Heart left ventricle (tissue), 16 donors: ENCODE measurements at regions not wholly inside any gene's neighbourhood (a gene's known extent, or its start where the extent isn't known, plus 50 kb on each side); places are given as distances from the start of the nearest gene placed in this dataset.

Experiments
- ATAC-seq, 4 donors: fragments of 200-7000 bp; cut with Tn5 transposase; one replicate each; pipeline ENCODE4 v1.9.1; 2020 to 2022; ENCODE audit warnings: moderate library complexity in 4 of 4, mild to moderate bottlenecking in 3 of 4, moderate number of reproducible peaks in 1 of 4
- DNase-seq, 5 donors: peaks; one replicate each; pipeline ENCODE4 v3.0.0-alpha.2; 2020
- H3K27ac ChIP-seq, 12 donors: fragments of 200-600 bp; sonication (generic) in 4 of 12; one replicate each; pipeline versions ENCODE4 v1.5.0 to v1.8.0; 2016 to 2022; ENCODE audit warnings: mild to moderate bottlenecking in 2 of 12
- H3K27me3 ChIP-seq, 9 donors: fragments of 200-600 bp; sonication (generic) in 2 of 9; one replicate each; pipeline versions ENCODE4 v1.5.1 to v1.8.0; 2016 to 2022; ENCODE audit warnings: mild to moderate bottlenecking in 3 of 9
- H3K36me3 ChIP-seq, 9 donors: fragments of 200-600 bp; sonication (generic) in 2 of 9; one replicate each; pipeline versions ENCODE4 v1.5.0 to v1.8.0; 2018 to 2022; ENCODE audit warnings: mild to moderate bottlenecking in 2 of 9
- H3K4me1 ChIP-seq, 12 donors: fragments of 200-600 bp; sonication (generic) in 4 of 12; one replicate each; pipeline versions ENCODE4 v1.5.0 to v1.8.0; 2016 to 2022; ENCODE audit warnings: mild to moderate bottlenecking in 3 of 12
- H3K4me3 ChIP-seq, 12 donors: fragments of 200-600 bp; sonication (generic) in 4 of 12; one replicate each; pipeline versions ENCODE4 v1.5.0 to v1.8.0; 2017 to 2022; ENCODE audit warnings: mild to moderate bottlenecking in 9 of 12, moderate library complexity in 4 of 12
- H3K9me3 ChIP-seq, 12 donors: fragments of 200-600 bp; sonication (generic) in 4 of 12; one replicate each; pipeline versions ENCODE4 v1.5.0 to v1.8.0; 2016 to 2022; ENCODE audit warnings: mild to moderate bottlenecking in 1 of 12
- CTCF ChIP-seq, 12 donors: fragments of 200-600 bp; sonication (generic) in 4 of 12; IDR thresholded peaks; one replicate each; pipeline versions ENCODE4 v1.5.0 to v1.8.0; 2018 to 2022; ENCODE audit warnings: antibody characterized with exemption in 12 of 12, mild to moderate bottlenecking in 5 of 12
- POLR2A ChIP-seq, 2 donors: fragments of 450-650 bp; IDR thresholded peaks; one replicate each; pipeline ENCODE4 v1.6.1; 2017; ENCODE audit warnings: antibody characterized with exemption in 2 of 2, mild to moderate bottlenecking in 2 of 2, moderate library complexity in 2 of 2
- WGBS, 4 donors: extraction: QIAGEN DNeasy Blood & Tissue Kit in 2 of 4; methylation state at CpG; one replicate each; pipeline versions ENCODE4 v1.1.5 to v1.1.7; 2013 to 2018; 5-methylcytosine and 5-hydroxymethylcytosine counted together
- intact Hi-C, 10 donors: fragments of 100-400 bp; cut with DNase I; formaldehyde crosslinking; loops; one replicate each; pipeline versions ENCODE4 v1.11.1 to v1.14.2; 2022
- donor health status: ischemic (EF 13 %, LVEDD 7.1; RV severe dilation, severe dysfunction).
- donor health status: healthy with polysubstance abuse.
- donor health status: DM: no; HTN: yes; CAD: no.
- donor health status: DM: no; HTN: no; CAD: no.
- donor health status: ischemic (EF 25% LVEDD 6.9; RV normal size, moderate dysfunction).
- donor health status: ischemic (EF 25% LVEDD 5.7; RV mildly dilated, moderate dysfunction).
- donor health status: healthy.
- donor health status: DM: yes; HTN: yes; CAD: no.
- donor health status: ischemic (EF 35%, LVEDD 5.7; RV mildly dilated, moderate dysfunction).
- donor health status: nonischemic (EF 11% LVEDD 7.7; RV severe dilation, severe dysfunction).
- donor health status: DM: yes; HTN: yes; CAD: no.
- donor health status: PGD.
- donor health status: ischemic (EF 29% LVEDD 5.4; RV normal size, mild dysfunction).
- donor health status: nonischemic (EF 23%, LVEDD 6.1; RV moderate dilation, normal function).

- Histone ChIP-seq H3K27me3 (peaks cover 0 to 16% (median 0%) of the 10 kb centered on the region in 9 donors), H3K4me3 (peak overlapping the region; percentile 3 to 60 (median 46)), H3K9me3 (no peaks in the 10 kb centered on the region), H3K4me1 (peaks cover 0 to 31% (median 8%) of the 10 kb centered on the region in 12 donors), H3K27ac (peak overlapping the region in 10 of 12 donors; percentile 13 to 84 (median 70)), H3K36me3 (no peaks in the 10 kb centered on the region)
- 11 to 29% (median 23%) methylated on average over 13 of the region's 13 CpGs for WGBS, 4 donors
- intact Hi-C loops: loop anchor here in 1 of 10 donors (2.0 kb wide), 1 partner anchor 42 kb away; no protein-coding TSS in a partner anchor
- no peak for ATAC-seq
- TF ChIP-seq POLR2A (IDR thresholded peaks at IDR 0.05): no peak
- no peak for TF ChIP-seq CTCF (IDR thresholded peaks at IDR 0.05)
- DNase-seq: no peak
Observed at GRCh38 chr14:76311079-76311758, 64.7 kb upstream of the ESRRB start.

- 42 to 60% (median 49%) methylated on average over 4 of the region's 4 CpGs for WGBS, 4 donors
- DNase-seq: no peak
Observed at GRCh38 chr14:76312821-76313220, 63.1 kb upstream of the ESRRB start.

GRCh38 chr14:76313303-76313702 lies 62.6 kb upstream of the ESRRB start:
- intact Hi-C loops: no loop called here
- TF ChIP-seq POLR2A (IDR thresholded peaks at IDR 0.05) (no peak), CTCF (IDR thresholded peaks at IDR 0.05) (no peak)
- Histone ChIP-seq H3K27ac (no peak overlapping the region), H3K27me3 (peaks cover 0 to 16% (median 0%) of the 10 kb centered on the region in 9 donors), H3K9me3 (no peaks in the 10 kb centered on the region), H3K36me3 (no peaks in the 10 kb centered on the region), H3K4me3 (no peak overlapping the region), H3K4me1 (peaks cover 0 to 31% (median 8%) of the 10 kb centered on the region in 12 donors)
- DNase-seq (no peak), ATAC-seq (no peak)
- 59 to 61% (median 60%) methylated on average over 4 of the region's 4 CpGs for WGBS, 4 donors

More at GRCh38 chr14:76312821-76313220, 63.1 kb upstream of the ESRRB start:
- intact Hi-C loops: no loop called here
- Histone ChIP-seq H3K27me3 (peaks cover 0 to 16% (median 0%) of the 10 kb centered on the region in 9 donors), H3K9me3 (no peaks in the 10 kb centered on the region), H3K4me1 (peaks cover 0 to 31% (median 8%) of the 10 kb centered on the region in 12 donors), H3K36me3 (no peaks in the 10 kb centered on the region), H3K27ac (peak overlapping the region in 1 of 12 donors; percentile 0), H3K4me3 (no peak overlapping the region)
- no peak for TF ChIP-seq POLR2A (IDR thresholded peaks at IDR 0.05)
- TF ChIP-seq CTCF (IDR thresholded peaks at IDR 0.05): no peak
- no peak for ATAC-seq

- no peaks in the 10 kb centered on the region for H3K9me3 ChIP-seq
- 68 to 74% (median 74%) methylated on average over 3 of the region's 3 CpGs for WGBS, 4 donors
- DNase-seq (no peak), ATAC-seq (no peak)
- peak overlapping the region in 1 of 12 donors; percentile 29 for H3K27ac ChIP-seq
- H3K4me1 ChIP-seq: peaks cover 0 to 31% (median 8%) of the 10 kb centered on the region in 12 donors
- intact Hi-C loops: no loop called here
- no peak for TF ChIP-seq POLR2A (IDR thresholded peaks at IDR 0.05)
- no peak for TF ChIP-seq CTCF (IDR thresholded peaks at IDR 0.05)
- H3K27me3 ChIP-seq: peaks cover 0 to 16% (median 0%) of the 10 kb centered on the region in 9 donors
- H3K4me3 ChIP-seq: no peak overlapping the region
- H3K36me3 ChIP-seq: no peaks in the 10 kb centered on the region
Observed at GRCh38 chr14:76313852-76314251, 62.1 kb upstream of the ESRRB start.
